ENCODE measurements at regions not wholly inside any gene's neighbourhood (a gene's known extent, or its start where the extent isn't known, plus 50 kb on each side); places are given as distances from the start of the nearest gene placed in this dataset.

DNA sequence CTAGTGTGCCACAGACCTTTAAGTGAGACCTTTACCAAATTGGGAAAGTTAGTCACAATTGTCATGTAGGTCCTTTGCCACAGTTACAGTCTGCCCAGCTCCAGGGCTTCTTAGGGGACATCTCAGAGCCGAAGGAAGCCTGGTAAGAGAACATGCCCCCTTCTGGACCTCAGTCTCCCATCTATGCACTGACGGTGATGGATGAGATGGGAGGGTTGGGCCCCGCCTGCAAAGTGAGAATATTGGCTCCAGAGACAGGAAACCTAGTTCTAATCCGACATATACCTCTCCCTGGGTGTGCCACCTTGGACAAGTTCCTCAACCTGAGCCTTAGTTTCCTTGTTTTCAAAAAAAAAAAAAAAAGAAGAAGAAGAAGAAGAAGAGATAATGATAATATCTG, 85.1 kb upstream of the NAV2 start:
- TF ChIP-seq POLR2A (IDR thresholded peaks at IDR 0.05), result no peak
- TF ChIP-seq, protein P1, sequence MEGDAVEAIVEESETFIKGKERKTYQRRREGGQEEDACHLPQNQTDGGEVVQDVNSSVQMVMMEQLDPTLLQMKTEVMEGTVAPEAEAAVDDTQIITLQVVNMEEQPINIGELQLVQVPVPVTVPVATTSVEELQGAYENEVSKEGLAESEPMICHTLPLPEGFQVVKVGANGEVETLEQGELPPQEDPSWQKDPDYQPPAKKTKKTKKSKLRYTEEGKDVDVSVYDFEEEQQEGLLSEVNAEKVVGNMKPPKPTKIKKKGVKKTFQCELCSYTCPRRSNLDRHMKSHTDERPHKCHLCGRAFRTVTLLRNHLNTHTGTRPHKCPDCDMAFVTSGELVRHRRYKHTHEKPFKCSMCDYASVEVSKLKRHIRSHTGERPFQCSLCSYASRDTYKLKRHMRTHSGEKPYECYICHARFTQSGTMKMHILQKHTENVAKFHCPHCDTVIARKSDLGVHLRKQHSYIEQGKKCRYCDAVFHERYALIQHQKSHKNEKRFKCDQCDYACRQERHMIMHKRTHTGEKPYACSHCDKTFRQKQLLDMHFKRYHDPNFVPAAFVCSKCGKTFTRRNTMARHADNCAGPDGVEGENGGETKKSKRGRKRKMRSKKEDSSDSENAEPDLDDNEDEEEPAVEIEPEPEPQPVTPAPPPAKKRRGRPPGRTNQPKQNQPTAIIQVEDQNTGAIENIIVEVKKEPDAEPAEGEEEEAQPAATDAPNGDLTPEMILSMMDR (IDR thresholded peaks at IDR 0.05), result no peak
- TF ChIP-seq POLR2AphosphoS5 (IDR thresholded peaks at IDR 0.05), result no peak
- TF ChIP-seq EP300 (IDR thresholded peaks at IDR 0.05), result no peak
